Peyer's patch (tissue), 4 donors: ENCODE measurements at regions not wholly inside any gene's neighbourhood (a gene's known extent, or its start where the extent isn't known, plus 50 kb on each side); places are given as distances from the start of the nearest gene placed in this dataset.

Source experiments
- DNase-seq, 3 donors: peaks; one replicate each; pipeline ENCODE4 v3.0.0-alpha.2; 2017 to 2019
- H3K27ac ChIP-seq, 4 donors: fragments of 200-600 bp; sonication (generic); one replicate each; pipeline ENCODE4 v1.5.1; 2016 to 2019
- H3K27me3 ChIP-seq, 2 donors: fragments of 200-600 bp; sonication (generic); one replicate each; pipeline ENCODE4 v1.5.1; 2019
- H3K36me3 ChIP-seq, 3 donors: fragments of 200-600 bp; sonication (generic); one replicate each; pipeline ENCODE4 v1.5.1; 2016 to 2019
- H3K4me1 ChIP-seq, 4 donors: fragments of 200-600 bp; sonication (generic); one replicate each; pipeline ENCODE4 v1.5.1; 2016 to 2019
- H3K4me3 ChIP-seq, 4 donors: fragments of 200-600 bp; sonication (generic); 1 replicate in 3 of 4; 2 replicates in 1 of 4; pipeline ENCODE4 v1.5.1; 2016 to 2019; ENCODE audit warnings: mild to moderate bottlenecking in 1 of 4
- H3K9me3 ChIP-seq, 4 donors: fragments of 200-600 bp; sonication (generic); one replicate each; pipeline ENCODE4 v1.5.1; 2016 to 2019; ENCODE audit warnings: mild to moderate bottlenecking in 1 of 4
- POLR2A ChIP-seq, 2 donors: fragments of 450-650 bp; IDR thresholded peaks; one replicate each; pipeline ENCODE4 v1.5.1; 2017; ENCODE audit warnings: antibody characterized with exemption in 2 of 2, mild to moderate bottlenecking in 2 of 2, moderate library complexity in 2 of 2
- TF ChIP-seq, protein P1 (sequence below), 6 experiments: fragments of 450-650 bp in 4 of 6; fragments of 200-600 bp in 2 of 6; sonication (generic) in 1 of 6; IDR thresholded peaks; one replicate each; pipeline ENCODE4 v1.5.1; 2017 to 2019; ENCODE audit warnings: antibody characterized with exemption in 6 of 6, mild to moderate bottlenecking in 3 of 6, moderate library complexity in 1 of 6

DNA sequence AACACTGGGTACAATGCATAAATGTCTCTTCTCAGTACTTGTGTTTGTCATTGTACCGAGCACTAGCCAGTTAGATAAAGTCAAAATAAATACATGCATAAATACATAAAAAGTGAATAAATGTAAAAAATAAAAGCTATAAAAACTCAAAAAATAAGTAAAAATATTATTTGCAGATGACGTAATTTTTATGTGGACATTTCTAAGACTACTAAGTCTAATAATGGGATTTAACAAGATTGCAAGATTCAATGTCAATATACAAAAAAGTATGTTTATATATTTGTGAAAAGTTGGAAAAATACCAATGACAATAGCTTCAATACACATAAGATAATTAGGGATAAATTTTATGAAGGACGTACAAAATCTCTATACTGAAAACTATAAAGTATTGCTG is 639.6 kb downstream of the CBLN4 start:
- Histone ChIP-seq H3K27me3 (no peaks in the 10 kb centered on the region), H3K4me1 (no peaks in the 10 kb centered on the region)
- TF ChIP-seq, protein P1, sequence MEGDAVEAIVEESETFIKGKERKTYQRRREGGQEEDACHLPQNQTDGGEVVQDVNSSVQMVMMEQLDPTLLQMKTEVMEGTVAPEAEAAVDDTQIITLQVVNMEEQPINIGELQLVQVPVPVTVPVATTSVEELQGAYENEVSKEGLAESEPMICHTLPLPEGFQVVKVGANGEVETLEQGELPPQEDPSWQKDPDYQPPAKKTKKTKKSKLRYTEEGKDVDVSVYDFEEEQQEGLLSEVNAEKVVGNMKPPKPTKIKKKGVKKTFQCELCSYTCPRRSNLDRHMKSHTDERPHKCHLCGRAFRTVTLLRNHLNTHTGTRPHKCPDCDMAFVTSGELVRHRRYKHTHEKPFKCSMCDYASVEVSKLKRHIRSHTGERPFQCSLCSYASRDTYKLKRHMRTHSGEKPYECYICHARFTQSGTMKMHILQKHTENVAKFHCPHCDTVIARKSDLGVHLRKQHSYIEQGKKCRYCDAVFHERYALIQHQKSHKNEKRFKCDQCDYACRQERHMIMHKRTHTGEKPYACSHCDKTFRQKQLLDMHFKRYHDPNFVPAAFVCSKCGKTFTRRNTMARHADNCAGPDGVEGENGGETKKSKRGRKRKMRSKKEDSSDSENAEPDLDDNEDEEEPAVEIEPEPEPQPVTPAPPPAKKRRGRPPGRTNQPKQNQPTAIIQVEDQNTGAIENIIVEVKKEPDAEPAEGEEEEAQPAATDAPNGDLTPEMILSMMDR (IDR thresholded peaks at IDR 0.05): no peak
- no peak for TF ChIP-seq POLR2A (IDR thresholded peaks at IDR 0.05)

DNA sequence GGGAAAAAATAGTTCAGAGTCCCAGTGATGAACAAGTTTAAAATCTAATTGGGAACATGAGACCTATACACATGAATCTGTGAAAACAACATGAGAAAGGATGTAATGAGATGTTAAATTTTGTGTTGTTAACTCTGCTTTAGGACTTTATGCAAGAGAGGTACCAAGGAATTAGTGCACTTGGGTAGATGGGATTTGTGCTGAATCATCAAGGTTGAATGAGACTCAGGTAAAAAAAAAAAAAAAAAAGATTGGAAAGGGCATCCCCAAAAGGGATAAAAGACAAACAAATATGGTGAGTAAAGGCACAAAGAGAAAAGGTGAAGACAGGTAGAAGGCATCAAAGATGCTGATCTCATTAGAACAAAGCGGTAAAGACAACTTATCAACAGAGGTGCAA is 644.4 kb downstream of the CBLN4 start:
- no peak for TF ChIP-seq POLR2A (IDR thresholded peaks at IDR 0.05)
- TF ChIP-seq, protein P1 (IDR thresholded peaks at IDR 0.05): no peak
- no peaks in the 10 kb centered on the region for H3K9me3 ChIP-seq
- H3K27me3 ChIP-seq: no peaks in the 10 kb centered on the region
- H3K4me1 ChIP-seq: no peaks in the 10 kb centered on the region
- no peak overlapping the region for H3K4me3 ChIP-seq
- H3K27ac ChIP-seq: no peak overlapping the region
- H3K36me3 ChIP-seq: no peaks in the 10 kb centered on the region
- no peak for DNase-seq

More for the DNA sequence above, 639.6 kb downstream of the CBLN4 start:
- no peak for DNase-seq
- H3K36me3 ChIP-seq: no peaks in the 10 kb centered on the region
- H3K9me3 ChIP-seq: no peaks in the 10 kb centered on the region
- H3K27ac ChIP-seq: no peak overlapping the region
- H3K4me3 ChIP-seq: no peak overlapping the region

DNA sequence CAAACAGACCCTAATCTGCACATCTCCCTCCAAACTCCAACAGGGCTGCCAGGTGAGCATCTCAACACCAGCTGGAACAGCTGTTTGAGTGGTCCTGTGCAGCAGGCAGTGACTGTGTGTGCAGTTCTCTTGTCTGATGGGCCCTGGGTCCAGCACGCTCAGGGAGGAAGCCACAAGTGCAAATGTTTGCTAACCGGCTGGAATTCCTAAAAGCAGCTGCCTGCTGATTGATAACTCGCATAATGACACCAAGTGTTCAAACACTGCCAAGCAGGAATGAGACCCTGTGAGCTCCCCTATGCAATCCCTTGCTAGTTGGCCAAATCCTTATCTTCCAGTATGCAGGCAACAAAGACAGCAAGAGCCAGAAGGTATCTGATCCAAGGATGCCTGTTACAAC is 650.6 kb downstream of the CBLN4 start:
- Histone ChIP-seq H3K4me1 (no peaks in the 10 kb centered on the region), H3K27me3 (no peaks in the 10 kb centered on the region), H3K36me3 (no peaks in the 10 kb centered on the region), H3K9me3 (no peaks in the 10 kb centered on the region), H3K4me3 (no peak overlapping the region), H3K27ac (no peak overlapping the region)
- no peak for DNase-seq
- TF ChIP-seq POLR2A (IDR thresholded peaks at IDR 0.05): no peak
- TF ChIP-seq, protein P1 (IDR thresholded peaks at IDR 0.05): no peak

DNA sequence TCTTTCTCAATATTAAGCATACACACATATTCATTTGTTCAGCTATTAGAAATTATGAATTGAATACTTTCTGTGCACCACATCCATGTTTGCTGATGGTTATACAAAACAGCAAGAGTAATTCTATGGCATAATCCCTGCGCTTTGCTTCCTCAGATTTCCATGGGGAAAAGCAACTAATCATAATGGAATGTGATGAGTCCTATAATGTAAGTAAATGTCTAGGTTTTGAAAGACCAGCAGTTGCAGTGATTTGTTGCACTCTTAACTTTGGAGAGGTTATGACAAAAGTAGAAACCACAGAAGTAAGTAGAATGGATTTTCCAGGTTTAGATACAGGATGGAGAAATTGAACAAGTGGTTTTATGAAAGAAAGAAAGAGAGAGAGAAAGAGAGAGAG is 652.1 kb downstream of the CBLN4 start:
- Histone ChIP-seq H3K9me3 (no peaks in the 10 kb centered on the region), H3K27me3 (no peaks in the 10 kb centered on the region), H3K4me3 (no peak overlapping the region), H3K27ac (no peak overlapping the region), H3K4me1 (no peaks in the 10 kb centered on the region), H3K36me3 (no peaks in the 10 kb centered on the region)
- TF ChIP-seq, protein P1 (IDR thresholded peaks at IDR 0.05): no peak
- no peak for TF ChIP-seq POLR2A (IDR thresholded peaks at IDR 0.05)
- DNase-seq: no peak

DNA sequence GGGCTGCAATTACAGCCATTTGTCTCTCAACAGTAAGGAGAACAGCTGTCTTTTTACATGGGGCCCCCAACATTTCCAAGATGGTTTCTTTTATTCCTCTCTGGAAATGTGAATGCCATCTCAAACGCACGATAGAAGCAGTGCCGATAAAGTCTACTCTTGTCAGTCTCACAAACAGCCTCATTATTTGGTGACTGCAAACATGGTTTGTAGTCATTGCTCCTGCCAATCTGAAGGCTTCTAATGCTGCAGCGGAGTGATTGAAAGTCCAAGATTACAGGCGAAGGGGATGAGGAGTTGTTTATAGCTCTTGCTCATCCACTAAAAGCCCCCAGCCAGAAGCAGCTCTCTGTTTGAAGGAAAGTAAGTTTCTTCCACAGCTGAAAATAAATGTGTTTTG is 657.1 kb downstream of the CBLN4 start:
- no peak overlapping the region for H3K4me3 ChIP-seq
- TF ChIP-seq, protein P1 (IDR thresholded peaks at IDR 0.05): no peak
- TF ChIP-seq POLR2A (IDR thresholded peaks at IDR 0.05): no peak

DNA sequence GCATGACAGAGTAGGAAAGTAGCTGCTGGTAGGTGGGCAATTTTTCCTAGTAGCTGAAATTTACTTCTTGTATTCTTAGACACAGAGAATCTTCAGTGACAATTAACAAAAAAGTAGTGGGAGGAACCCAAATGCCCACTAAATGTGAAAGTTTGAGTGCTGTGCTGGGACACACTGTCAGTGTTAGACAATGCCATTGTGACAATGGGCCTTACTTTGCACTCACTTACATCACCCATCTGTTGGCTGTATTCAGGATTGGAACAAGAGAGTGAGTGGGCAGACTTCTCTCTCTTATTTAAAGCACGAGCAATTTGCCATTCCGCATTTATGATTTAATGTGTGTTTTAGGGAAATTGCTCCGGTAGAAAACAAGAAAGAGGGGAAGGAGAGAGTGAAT is 662.5 kb downstream of the CBLN4 start:
- TF ChIP-seq, protein P1 (IDR thresholded peaks at IDR 0.05): no peak
- no peaks in the 10 kb centered on the region for H3K27me3 ChIP-seq
- no peaks in the 10 kb centered on the region for H3K4me1 ChIP-seq
- DNase-seq: no peak
- H3K36me3 ChIP-seq: no peaks in the 10 kb centered on the region
- H3K27ac ChIP-seq: no peak overlapping the region
- H3K4me3 ChIP-seq: no peak overlapping the region
- H3K9me3 ChIP-seq: no peaks in the 10 kb centered on the region

More for the DNA sequence above, 657.1 kb downstream of the CBLN4 start:
- H3K36me3 ChIP-seq: no peaks in the 10 kb centered on the region
- no peak overlapping the region for H3K27ac ChIP-seq
- no peaks in the 10 kb centered on the region for H3K4me1 ChIP-seq
- no peak for DNase-seq
- no peaks in the 10 kb centered on the region for H3K27me3 ChIP-seq
- H3K9me3 ChIP-seq: no peaks in the 10 kb centered on the region
